GM12875 (cell line): ENCODE measurements at regions not wholly inside any gene's neighbourhood (a gene's known extent, or its start where the extent isn't known, plus 50 kb on each side); places are given as distances from the start of the nearest gene placed in this dataset.

ENCODE experiments used
- H3K4me3 ChIP-seq: one replicate; pipeline ENCODE4 v1.5.1; 2011; ENCODE audit warnings: low read depth, low read length, control low read depth
- TF ChIP-seq, protein P1 (sequence below): IDR thresholded peaks from 2 replicates; pipeline ENCODE4 v1.5.1; 2011; ENCODE audit warnings: low read depth, mild to moderate bottlenecking, control low read depth, inconsistent platforms, low read length, moderate library complexity, borderline replicate concordance; ENCODE audit not compliant: insufficient read depth

DNA sequence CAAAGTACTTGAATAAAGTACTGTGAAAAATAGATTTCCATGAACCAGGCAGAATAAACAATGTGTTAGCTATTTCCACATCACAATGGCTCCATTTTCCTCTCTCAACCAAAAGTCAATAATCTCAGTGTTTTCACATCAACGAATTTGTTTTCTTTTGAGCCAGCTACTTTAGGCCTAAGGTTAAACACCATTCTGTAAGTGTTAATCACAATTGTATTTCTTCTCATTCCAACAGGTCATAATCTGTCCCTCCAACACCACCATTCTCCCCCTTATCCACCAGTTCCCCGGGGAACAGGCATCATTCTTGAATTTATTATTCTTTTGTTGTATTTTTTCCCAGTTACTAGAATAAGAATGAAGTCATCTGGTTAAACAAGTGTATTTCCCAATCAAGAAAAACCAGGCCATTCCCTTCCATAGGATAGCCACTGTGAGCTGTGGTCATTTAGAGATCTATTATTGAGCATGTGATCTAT is 66.2 kb upstream of the PALMD start:
- TF ChIP-seq, protein P1, sequence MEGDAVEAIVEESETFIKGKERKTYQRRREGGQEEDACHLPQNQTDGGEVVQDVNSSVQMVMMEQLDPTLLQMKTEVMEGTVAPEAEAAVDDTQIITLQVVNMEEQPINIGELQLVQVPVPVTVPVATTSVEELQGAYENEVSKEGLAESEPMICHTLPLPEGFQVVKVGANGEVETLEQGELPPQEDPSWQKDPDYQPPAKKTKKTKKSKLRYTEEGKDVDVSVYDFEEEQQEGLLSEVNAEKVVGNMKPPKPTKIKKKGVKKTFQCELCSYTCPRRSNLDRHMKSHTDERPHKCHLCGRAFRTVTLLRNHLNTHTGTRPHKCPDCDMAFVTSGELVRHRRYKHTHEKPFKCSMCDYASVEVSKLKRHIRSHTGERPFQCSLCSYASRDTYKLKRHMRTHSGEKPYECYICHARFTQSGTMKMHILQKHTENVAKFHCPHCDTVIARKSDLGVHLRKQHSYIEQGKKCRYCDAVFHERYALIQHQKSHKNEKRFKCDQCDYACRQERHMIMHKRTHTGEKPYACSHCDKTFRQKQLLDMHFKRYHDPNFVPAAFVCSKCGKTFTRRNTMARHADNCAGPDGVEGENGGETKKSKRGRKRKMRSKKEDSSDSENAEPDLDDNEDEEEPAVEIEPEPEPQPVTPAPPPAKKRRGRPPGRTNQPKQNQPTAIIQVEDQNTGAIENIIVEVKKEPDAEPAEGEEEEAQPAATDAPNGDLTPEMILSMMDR: no peak

DNA sequence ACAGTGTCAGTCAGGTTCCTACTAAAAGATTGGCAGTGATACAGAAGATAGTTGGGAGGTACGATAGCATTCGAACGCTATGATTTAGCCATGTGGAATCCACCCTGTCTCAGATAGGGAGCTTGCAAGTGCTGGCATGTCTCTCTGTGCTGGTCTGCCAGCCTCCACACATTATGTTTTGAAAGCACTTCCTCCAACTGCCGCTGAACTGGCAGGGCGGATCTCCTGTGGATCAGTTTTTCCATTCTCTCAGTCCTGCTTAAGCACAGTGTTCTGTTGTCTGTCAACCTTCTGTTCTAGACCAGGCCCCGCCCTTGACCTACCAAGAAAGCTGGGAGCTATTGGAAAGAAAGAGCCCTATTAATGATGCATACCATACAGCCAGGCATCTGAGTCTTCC is 65.5 kb upstream of the PALMD start:
- TF ChIP-seq, protein P1: no peak
- no peak overlapping the region for H3K4me3 ChIP-seq

More for the DNA sequence above, 66.2 kb upstream of the PALMD start:
- H3K4me3 ChIP-seq: no peak overlapping the region

DNA sequence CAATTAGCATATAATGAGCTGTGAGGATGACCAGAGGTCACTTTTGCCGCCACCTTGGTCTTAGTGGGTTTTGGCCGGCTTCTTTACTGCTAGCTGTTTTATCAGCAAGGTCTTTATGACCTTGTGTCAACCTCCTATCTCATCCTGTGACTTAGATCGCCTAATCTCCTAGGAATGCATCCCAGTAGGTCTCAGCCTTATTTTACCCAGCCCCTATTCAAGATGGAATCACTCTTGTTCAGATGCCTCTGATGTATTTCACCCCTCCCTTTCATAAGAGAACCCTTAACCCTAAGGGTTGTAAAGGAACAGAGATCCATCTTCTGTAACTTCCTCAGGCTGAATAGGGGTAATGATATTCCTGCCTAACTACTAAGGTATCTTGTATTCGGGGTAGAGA is 58.9 kb upstream of the PALMD start:
- TF ChIP-seq, protein P1: no peak
- H3K4me3 ChIP-seq: no peak overlapping the region

DNA sequence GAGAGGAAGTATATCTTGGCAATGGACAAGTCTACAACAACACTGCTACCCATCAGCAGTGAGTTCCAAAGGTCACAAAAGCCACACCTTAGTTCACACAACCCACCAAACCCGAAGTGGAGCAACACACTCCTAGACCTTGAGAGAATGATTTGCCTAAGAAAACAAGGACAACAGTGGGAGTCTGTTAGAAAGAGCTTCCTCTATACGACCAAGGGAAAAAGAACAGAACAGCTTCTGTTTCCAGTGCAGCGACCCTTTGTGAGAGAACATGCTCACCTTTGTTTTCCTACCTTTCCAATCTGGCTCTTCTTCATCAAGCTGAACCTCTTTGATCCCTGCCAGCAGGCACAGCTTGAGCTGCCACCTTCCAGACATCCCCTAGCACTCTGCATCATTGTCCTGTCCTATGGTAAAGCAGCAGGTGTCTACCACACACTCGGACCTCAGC is 56.7 kb upstream of the PALMD start:
- TF ChIP-seq, protein P1: no peak
- no peak overlapping the region for H3K4me3 ChIP-seq

DNA sequence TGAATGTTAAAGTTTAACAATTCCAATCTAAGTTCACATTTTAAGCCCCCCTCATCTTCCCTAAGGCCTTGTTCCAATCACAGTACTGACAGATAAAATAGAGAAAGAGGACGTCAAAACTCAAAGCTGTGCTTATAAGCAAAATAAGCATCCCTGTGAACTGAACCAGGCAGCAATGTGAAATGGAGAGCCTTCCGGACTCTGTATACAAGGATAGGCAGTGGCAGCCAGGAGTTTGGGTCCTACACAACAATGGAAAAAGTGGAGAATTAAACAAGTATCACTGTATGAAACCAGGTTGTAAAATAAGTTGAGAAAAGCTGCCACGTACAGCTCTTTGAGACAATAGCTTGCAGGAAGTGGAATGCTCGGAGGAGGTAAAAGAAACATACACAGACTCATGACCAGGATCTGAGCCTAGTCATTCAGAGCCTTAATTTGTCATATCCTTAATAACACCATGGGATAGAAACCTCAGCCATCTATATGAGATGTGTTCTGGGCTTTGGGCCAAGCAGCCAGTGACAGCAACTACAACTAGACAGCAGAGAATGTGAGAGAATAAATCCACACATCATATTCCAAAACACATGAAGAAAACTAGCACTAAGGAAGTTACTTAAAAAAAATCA is 55.2 kb upstream of the PALMD start:
- TF ChIP-seq, protein P1: no peak
- no peak overlapping the region for H3K4me3 ChIP-seq

DNA sequence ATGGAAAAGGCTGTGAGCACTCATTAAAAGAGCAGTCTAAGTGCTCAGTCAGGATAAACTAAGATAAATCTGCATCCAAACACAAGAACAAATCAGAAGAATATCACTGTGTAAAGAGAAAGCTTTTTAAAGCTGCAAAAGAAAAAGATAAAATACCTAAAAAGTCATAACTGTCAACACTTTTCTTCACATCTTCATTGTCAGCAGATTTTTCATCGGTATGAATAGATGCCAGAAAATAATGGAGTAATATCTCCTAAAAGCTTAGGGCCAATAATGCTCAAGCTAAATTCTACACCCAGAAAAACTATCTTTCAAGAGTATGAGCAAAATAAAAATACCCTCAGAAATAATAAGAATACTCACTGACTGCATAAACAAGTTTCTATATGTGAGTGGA is 54.0 kb upstream of the PALMD start:
- no peak overlapping the region for H3K4me3 ChIP-seq
- TF ChIP-seq, protein P1: no peak

DNA sequence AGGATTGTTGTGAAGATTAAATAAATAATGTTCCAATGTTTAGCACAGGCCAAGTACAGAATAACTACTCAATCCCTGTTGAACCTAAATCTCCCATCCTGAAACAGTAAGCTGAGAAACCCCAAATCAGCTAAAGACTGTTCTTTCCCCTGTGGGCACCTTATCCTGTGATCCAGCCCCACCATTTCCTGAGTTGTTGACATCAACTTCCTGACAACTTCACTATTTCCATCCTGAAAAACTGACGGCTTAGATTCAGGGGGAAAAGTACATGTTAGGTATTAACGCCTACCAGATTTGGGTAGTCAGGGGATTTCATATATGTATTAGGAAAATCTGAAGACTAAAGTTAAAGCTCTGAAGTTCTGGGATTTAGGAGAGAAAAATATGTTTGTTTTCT is 51.7 kb upstream of the PALMD start:
- TF ChIP-seq, protein P1: no peak

More for the DNA sequence above, 51.7 kb upstream of the PALMD start:
- no peak overlapping the region for H3K4me3 ChIP-seq
